ENCODE measurements at regions not wholly inside any gene's neighbourhood (a gene's known extent, or its start where the extent isn't known, plus 50 kb on each side); places are given as distances from the start of the nearest gene placed in this dataset.

GRCh38 chr12:100706033-100706432 lies 88.5 kb upstream of the ANO4 start:
- TF ChIP-seq ZSCAN16 (tag by site-specific recombination; IDR thresholded peaks at IDR 0.05) (no peak), ZNF560 (tag by site-specific recombination; IDR thresholded peaks at IDR 0.05; ENCODE audit: borderline replicate concordance) (no peak), MEIS1 (CRISPR knock-in tag; IDR thresholded peaks at IDR 0.05; ENCODE audit: borderline replicate concordance) (no peak), ZBTB8A (tag by site-specific recombination; IDR thresholded peaks at IDR 0.05) (no peak), CTCF (tag by site-specific recombination; IDR thresholded peaks at IDR 0.05) (no peak), YY1 (tag by site-specific recombination; IDR thresholded peaks at IDR 0.05) (no peak), ATF2 (tag by site-specific recombination; IDR thresholded peaks at IDR 0.05; ENCODE audit: low read depth) (no peak), KLF10 (tag by site-specific recombination; IDR thresholded peaks at IDR 0.05) (no peak), ZNF133 (tag by site-specific recombination; IDR thresholded peaks at IDR 0.05) (no peak)
- TF ChIP-seq, protein P1, sequence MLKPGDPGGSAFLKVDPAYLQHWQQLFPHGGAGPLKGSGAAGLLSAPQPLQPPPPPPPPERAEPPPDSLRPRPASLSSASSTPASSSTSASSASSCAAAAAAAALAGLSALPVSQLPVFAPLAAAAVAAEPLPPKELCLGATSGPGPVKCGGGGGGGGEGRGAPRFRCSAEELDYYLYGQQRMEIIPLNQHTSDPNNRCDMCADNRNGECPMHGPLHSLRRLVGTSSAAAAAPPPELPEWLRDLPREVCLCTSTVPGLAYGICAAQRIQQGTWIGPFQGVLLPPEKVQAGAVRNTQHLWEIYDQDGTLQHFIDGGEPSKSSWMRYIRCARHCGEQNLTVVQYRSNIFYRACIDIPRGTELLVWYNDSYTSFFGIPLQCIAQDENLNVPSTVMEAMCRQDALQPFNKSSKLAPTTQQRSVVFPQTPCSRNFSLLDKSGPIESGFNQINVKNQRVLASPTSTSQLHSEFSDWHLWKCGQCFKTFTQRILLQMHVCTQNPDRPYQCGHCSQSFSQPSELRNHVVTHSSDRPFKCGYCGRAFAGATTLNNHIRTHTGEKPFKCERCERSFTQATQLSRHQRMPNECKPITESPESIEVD (tag by site-specific recombination; IDR thresholded peaks at IDR 0.05): no peak
- TF ChIP-seq, protein P2, sequence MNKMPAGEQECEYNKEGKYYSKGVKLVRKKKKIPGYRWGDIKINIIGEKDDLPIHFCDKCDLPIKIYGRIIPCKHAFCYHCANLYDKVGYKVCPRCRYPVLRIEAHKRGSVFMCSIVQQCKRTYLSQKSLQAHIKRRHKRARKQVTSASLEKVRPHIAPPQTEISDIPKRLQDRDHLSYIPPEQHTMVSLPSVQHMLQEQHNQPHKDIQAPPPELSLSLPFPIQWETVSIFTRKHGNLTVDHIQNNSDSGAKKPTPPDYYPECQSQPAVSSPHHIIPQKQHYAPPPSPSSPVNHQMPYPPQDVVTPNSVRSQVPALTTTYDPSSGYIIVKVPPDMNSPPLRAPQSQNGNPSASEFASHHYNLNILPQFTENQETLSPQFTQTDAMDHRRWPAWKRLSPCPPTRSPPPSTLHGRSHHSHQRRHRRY (tag by site-specific recombination; IDR thresholded peaks at IDR 0.05): no peak
